Nephron progenitor cell (in vitro differentiated cells): ENCODE measurements at regions not wholly inside any gene's neighbourhood (a gene's known extent, or its start where the extent isn't known, plus 50 kb on each side); places are given as distances from the start of the nearest gene placed in this dataset.

Experiments
- DNase-seq: peaks from one replicate; pipeline ENCODE4 v3.0.0; 2021
- H3K27ac Mint-ChIP-seq: 2 replicates; pipeline ENCODE4 v1.8.0; 2021; ENCODE audit warnings: mild to moderate bottlenecking, moderate library complexity, mixed read lengths
- H3K27me3 Mint-ChIP-seq: 2 replicates; pipeline ENCODE4 v1.8.0; 2021; ENCODE audit warnings: mild to moderate bottlenecking, low read depth, mixed read lengths; ENCODE audit not compliant: poor library complexity
- H3K36me3 Mint-ChIP-seq: 2 replicates; pipeline ENCODE4 v1.8.0; 2021; ENCODE audit warnings: low read depth, mixed read lengths
- H3K4me1 Mint-ChIP-seq: 2 replicates; pipeline ENCODE4 v1.8.0; 2021; ENCODE audit warnings: mixed read lengths
- H3K4me3 Mint-ChIP-seq: 2 replicates; pipeline ENCODE4 v1.8.0; 2021; ENCODE audit warnings: mild to moderate bottlenecking, moderate library complexity, mixed read lengths
- H3K9me3 Mint-ChIP-seq: 2 replicates; pipeline ENCODE4 v1.8.0; 2021; ENCODE audit warnings: mild to moderate bottlenecking, moderate library complexity, mixed read lengths
- TF ChIP-seq, protein P1 (sequence below): fragments of 200-600 bp; sonication (generic); IDR thresholded peaks from 2 replicates; pipeline ENCODE4 v1.5.0; 2021; ENCODE audit warnings: antibody characterized with exemption

DNA sequence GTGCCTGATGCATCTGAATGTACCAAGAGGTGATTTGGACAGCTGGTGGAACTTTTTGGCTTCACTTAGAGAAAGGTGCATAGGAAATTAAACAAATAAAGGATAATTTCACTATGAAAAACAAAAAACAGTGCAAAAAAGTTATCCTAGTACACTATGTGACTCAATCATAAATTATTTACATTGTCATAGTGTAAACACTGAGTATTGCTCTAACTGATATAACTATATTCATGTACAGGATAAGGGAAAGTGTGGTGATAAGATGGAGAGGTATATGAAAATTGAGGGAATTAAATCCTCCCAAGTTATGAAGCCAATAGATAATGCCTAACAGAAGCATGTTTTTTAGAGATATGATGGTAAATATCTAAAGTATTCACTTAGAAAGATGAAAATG, 50.2 kb upstream of the CPNE4 start:
- Mint-ChIP-seq H3K9me3 (no peaks in the 10 kb centered on the region), H3K4me1 (no peaks in the 10 kb centered on the region), H3K36me3 (no peaks in the 10 kb centered on the region), H3K27me3 (peaks cover 3% of the 10 kb centered on the region), H3K27ac (no peak overlapping the region), H3K4me3 (no peak overlapping the region)
- TF ChIP-seq, protein P1, sequence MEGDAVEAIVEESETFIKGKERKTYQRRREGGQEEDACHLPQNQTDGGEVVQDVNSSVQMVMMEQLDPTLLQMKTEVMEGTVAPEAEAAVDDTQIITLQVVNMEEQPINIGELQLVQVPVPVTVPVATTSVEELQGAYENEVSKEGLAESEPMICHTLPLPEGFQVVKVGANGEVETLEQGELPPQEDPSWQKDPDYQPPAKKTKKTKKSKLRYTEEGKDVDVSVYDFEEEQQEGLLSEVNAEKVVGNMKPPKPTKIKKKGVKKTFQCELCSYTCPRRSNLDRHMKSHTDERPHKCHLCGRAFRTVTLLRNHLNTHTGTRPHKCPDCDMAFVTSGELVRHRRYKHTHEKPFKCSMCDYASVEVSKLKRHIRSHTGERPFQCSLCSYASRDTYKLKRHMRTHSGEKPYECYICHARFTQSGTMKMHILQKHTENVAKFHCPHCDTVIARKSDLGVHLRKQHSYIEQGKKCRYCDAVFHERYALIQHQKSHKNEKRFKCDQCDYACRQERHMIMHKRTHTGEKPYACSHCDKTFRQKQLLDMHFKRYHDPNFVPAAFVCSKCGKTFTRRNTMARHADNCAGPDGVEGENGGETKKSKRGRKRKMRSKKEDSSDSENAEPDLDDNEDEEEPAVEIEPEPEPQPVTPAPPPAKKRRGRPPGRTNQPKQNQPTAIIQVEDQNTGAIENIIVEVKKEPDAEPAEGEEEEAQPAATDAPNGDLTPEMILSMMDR, result no peak
- no peak for DNase-seq

DNA sequence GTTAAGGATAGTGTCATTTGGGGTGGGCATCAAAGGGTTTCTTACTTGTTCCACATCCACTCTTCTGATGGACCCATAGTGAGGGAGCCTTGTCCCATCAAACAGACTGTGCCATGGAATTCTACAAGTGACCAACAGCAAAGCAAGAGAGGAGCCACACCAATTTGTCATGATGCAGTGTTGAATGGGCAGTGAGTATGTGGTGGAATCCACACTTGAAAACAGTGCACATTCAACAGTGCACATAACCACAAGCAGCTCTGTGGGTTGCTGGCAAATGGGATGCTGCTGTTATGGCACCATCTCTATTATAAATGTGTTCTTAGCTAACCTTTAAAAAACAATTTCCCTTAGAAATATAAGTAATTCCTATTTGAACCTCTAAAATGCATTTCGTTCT, 52.5 kb upstream of the CPNE4 start:
- Mint-ChIP-seq H3K9me3 (no peaks in the 10 kb centered on the region), H3K4me3 (no peak overlapping the region)
- TF ChIP-seq, protein P1, result no peak

DNA sequence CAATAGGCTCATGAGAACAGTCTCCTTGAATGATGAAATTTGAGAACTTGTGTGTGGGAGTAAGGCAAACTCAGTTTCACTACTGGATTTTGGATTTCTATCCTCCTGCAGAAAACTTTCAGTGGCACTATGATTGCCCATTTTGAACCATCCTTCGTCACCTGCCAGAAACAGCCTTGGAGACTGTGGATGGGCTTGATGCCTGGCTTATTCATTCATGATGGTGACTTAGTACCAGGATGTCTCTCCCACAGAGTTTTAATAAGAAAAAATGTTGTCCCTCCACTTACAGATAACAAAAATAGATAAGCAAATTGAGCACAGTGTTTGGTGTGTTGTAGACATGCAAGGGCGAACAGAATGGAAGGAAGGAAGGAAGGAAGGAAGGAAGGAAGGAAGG, 53.5 kb upstream of the CPNE4 start:
- Mint-ChIP-seq H3K9me3 (no peaks in the 10 kb centered on the region), H3K27me3 (peaks cover 3% of the 10 kb centered on the region), H3K4me3 (no peak overlapping the region), H3K4me1 (no peaks in the 10 kb centered on the region), H3K36me3 (no peaks in the 10 kb centered on the region), H3K27ac (no peak overlapping the region)
- TF ChIP-seq, protein P1, result no peak
- DNase-seq, result no peak

More for the DNA sequence above, 52.5 kb upstream of the CPNE4 start:
- Mint-ChIP-seq H3K36me3 (no peaks in the 10 kb centered on the region), H3K27ac (no peak overlapping the region), H3K4me1 (no peaks in the 10 kb centered on the region), H3K27me3 (peaks cover 3% of the 10 kb centered on the region)
- DNase-seq, result no peak

DNA sequence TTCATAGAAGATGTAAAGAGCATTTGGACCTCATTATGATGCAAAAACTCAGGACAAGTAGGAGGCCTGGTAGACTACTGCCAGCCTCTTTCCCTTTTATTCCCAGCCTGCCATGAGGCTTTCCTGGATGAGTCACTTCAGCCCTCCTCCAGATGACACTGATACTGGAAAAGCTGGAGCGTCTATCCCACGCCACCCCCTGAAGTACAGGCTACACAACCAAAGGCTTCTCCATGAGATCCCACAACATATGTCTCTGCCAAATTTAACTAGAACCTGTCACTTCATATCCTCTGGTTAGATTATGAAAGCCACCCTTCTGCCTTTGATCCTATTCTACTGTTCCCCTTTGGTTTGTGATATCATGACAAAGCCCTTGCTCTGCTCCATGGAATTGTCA, 56.1 kb upstream of the CPNE4 start:
- no peak overlapping the region for H3K4me3 Mint-ChIP-seq

DNA sequence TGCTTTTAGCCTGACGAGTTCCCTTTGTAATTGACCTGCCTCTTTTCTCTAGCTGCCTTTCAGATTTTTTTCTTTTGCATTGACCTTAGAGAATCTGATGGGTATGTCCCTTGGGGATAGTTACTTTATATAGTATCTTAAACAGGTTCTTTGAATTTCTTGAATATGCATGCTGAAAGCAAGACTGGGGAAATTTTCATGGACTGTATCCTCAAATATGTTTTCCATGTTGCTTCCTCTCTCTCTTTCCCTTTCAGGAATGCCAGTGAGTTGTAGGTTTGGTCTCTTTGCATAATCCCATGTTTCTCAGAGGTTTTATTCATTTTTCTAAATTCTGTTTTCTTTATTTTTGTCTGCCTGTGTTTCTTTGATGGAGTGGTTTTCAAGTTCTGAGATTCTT, 81.8 kb upstream of the CPNE4 start:
- TF ChIP-seq, protein P1, result no peak
- Mint-ChIP-seq H3K4me1 (no peaks in the 10 kb centered on the region), H3K36me3 (no peaks in the 10 kb centered on the region), H3K4me3 (no peak overlapping the region), H3K27ac (no peak overlapping the region), H3K27me3 (peaks cover 3% of the 10 kb centered on the region), H3K9me3 (peaks cover 27% of the 10 kb centered on the region)
- no peak for DNase-seq

More for the DNA sequence above, 56.1 kb upstream of the CPNE4 start:
- peaks cover 7% of the 10 kb centered on the region for H3K27me3 Mint-ChIP-seq
- TF ChIP-seq, protein P1, result no peak
- no peaks in the 10 kb centered on the region for H3K36me3 Mint-ChIP-seq
- no peaks in the 10 kb centered on the region for H3K4me1 Mint-ChIP-seq
- no peak for DNase-seq
- no peaks in the 10 kb centered on the region for H3K9me3 Mint-ChIP-seq
- H3K27ac Mint-ChIP-seq, result no peak overlapping the region

DNA sequence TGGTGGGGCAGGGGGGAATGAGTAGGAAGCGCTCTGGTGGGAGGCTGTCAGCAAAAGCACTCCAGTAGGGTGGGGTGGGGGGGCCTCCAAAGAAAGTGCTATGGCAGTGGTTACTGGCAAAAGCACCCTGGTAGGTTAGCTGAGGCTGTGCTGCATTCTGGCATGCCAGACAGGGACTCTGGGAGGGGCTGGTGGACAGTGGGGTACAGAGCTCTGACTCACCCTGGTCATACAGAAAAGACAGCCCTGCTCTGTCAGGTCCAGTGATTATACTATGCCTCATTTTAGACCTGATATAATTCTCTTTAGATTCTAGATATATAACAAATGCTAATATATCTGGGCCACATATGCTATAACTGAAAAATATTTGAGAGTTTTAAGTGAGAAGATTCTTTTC, 82.8 kb upstream of the CPNE4 start:
- Mint-ChIP-seq H3K27me3 (peaks cover 3% of the 10 kb centered on the region), H3K4me1 (no peaks in the 10 kb centered on the region), H3K4me3 (no peak overlapping the region), H3K36me3 (no peaks in the 10 kb centered on the region), H3K9me3 (peaks cover 36% of the 10 kb centered on the region), H3K27ac (no peak overlapping the region)
- no peak for DNase-seq
- TF ChIP-seq, protein P1, result no peak
